RWPE1 (cell line): ENCODE measurements at regions not wholly inside any gene's neighbourhood (a gene's known extent, or its start where the extent isn't known, plus 50 kb on each side); places are given as distances from the start of the nearest gene placed in this dataset.

Experiments
- CTCF ChIA-PET: fragments of 350-600 bp; sonication (Branson Sonifier 250); formaldehyde crosslinking; extraction: SDS; loops from one replicate; lab custom pipeline; 2021; lab: Yijun Ruan, JAX
- POLR2A ChIA-PET: fragments of 400-600 bp; formaldehyde crosslinking; extraction: SDS; loops from one replicate; lab custom pipeline; 2020; ENCODE audit warnings: antibody characterized with exemption; ENCODE audit not compliant: low non-redundant PET; lab: Yijun Ruan, JAX
- DNase-seq: peaks from one replicate; pipeline ENCODE4 v3.0.0; 2012; ENCODE audit warnings: low spot score
- H3K27ac ChIP-seq: fragments of 450-650 bp; 2 replicates; pipeline ENCODE4 v1.5.1; 2017
- TF ChIP-seq, protein P1 (sequence below): fragments of 450-650 bp; conservative IDR thresholded peaks from 2 replicates; pipeline ENCODE4 v1.5.1; 2017; ENCODE audit warnings: low read depth, mild to moderate bottlenecking

DNA sequence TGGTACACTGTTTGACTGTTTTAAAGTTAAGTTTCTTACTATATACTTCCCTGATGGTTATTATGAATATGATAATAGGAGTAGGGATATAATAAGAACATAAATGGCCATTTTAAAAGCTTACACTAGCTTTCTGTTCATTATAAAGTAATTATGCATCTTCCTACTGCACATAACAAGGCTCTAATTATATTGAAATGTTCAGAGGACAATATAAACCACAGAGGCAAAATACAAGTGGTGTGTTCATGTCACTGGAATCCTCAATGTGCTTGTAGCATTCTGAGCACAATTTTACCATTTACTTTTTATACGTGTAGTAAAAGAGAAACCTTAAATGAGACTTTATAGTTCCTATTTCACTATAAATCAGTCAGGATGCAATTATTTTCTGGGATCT lies 268.3 kb downstream of the TMA16 start:
- no peak overlapping the region for H3K27ac ChIP-seq
- POLR2A ChIA-PET = no interaction called here
- TF ChIP-seq, protein P1, sequence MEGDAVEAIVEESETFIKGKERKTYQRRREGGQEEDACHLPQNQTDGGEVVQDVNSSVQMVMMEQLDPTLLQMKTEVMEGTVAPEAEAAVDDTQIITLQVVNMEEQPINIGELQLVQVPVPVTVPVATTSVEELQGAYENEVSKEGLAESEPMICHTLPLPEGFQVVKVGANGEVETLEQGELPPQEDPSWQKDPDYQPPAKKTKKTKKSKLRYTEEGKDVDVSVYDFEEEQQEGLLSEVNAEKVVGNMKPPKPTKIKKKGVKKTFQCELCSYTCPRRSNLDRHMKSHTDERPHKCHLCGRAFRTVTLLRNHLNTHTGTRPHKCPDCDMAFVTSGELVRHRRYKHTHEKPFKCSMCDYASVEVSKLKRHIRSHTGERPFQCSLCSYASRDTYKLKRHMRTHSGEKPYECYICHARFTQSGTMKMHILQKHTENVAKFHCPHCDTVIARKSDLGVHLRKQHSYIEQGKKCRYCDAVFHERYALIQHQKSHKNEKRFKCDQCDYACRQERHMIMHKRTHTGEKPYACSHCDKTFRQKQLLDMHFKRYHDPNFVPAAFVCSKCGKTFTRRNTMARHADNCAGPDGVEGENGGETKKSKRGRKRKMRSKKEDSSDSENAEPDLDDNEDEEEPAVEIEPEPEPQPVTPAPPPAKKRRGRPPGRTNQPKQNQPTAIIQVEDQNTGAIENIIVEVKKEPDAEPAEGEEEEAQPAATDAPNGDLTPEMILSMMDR = no peak
- DNase-seq = no peak
- CTCF ChIA-PET = interaction anchor here (0.6 kb wide), 1 partner anchor 1021 kb away, joined by 3 read pairs; no protein-coding TSS in a partner anchor

DNA sequence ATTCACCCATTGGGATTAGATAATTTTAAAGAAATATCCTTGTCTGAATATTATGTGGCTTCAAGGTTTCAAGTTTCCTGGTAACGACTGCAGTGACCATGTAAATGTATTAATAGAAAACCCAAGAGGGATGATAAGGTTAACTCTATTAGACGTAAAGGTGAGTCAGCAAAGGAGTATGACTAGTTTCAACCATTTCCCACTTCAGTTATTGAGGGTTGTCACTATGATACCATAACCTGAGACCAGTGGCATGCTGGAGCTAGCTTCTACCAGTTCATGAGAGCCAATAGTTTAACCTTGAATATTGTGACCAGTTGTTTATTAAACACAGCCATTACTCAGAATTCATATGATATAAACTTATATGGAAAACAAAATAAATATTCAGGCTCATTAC lies 270.1 kb downstream of the TMA16 start:
- ChIA-PET CTCF (no interaction called here), POLR2A (interaction anchor here (0.5 kb wide), 1 partner anchor 580 kb away, joined by 4 read pairs; no protein-coding TSS in a partner anchor)
- TF ChIP-seq, protein P1 = no peak
- DNase-seq = no peak
- no peak overlapping the region for H3K27ac ChIP-seq

DNA sequence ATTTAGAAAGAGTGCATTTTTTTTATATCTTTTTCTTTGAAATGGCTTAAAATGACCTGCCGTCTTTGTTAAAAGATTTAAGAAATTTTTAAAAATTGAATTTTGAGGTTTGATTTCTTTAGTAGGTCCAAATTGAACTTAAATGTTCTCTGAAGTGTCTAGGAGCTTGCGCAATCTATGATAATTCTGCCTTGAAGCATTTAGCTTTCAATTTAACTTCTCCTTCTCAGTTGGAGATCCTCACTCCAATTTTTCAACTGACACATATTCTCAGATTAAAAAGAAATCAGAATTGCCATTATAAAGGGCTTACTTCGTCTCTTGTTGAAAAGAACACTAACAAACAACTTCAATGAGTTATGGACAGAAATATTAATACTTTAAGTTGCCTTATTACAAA lies 273.5 kb downstream of the TMA16 start:
- TF ChIP-seq, protein P1 = no peak
- H3K27ac ChIP-seq = no peak overlapping the region
- DNase-seq = no peak
- ChIA-PET CTCF (no interaction called here), POLR2A (no interaction called here)

DNA sequence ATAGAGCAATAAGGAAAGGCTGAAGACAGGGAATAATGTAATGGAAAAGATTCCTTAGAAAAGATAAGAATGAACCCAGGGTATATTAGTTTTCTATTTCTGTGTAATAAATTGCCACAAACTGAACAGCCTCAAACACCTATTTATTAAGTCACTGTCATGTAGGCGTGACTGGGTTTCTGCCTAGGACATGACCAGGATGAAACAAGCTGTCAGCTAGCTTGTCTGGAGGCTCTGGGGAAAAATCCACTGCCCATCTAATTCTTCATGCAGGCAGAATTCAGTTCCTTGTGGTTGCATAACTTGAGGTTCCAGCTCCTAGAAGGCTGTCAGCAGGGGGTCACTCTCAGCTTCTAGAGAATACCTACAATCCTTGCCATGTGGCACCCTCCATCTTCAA lies 277.7 kb downstream of the TMA16 start:
- ChIA-PET POLR2A (no interaction called here), CTCF (interaction anchor here (0.6 kb wide), 1 partner anchor 1275 kb away, joined by 3 read pairs; no protein-coding TSS in a partner anchor)
- DNase-seq = no peak
- TF ChIP-seq, protein P1 = no peak
- H3K27ac ChIP-seq = no peak overlapping the region

DNA sequence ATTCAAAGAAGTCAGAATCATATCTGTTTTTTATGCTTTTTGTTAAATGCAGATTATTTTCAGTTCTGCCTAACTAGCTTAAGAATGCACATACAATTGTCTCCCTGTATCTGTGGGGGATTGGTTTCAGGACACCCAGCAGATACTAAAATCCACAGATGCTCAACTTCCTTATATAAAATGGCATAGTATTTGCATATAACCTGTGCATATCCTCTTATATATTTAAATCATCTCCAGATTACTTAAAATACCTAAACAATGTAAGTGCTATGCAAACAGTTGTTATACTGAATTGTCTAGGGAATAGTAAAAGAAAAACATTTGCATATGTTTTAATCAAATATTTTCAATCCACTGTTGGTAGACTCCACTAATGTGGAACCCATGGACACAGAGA lies 279.4 kb downstream of the TMA16 start:
- TF ChIP-seq, protein P1 = no peak
- DNase-seq = no peak
- CTCF ChIA-PET = no interaction called here
- POLR2A ChIA-PET = no interaction called here
- H3K27ac ChIP-seq = no peak overlapping the region

DNA sequence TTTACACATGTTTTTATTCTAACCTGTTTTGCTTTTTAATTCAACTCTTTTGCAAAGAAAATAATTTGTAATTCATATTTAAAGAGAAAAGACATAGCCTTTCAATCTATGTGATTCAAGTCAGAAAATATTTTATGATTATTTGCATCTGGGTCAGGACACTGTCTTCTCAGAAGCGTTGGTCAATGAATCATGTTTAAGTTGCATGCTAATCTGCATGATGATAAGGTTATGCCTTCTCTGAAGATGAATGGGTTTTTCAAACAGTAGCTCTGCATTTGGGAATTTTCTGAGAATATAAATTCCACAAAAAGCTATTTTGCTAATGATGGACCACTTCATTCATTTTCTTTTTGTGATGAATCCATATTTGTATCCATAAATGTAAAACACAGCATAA lies 282.5 kb downstream of the TMA16 start:
- no peak overlapping the region for H3K27ac ChIP-seq
- ChIA-PET POLR2A (no interaction called here), CTCF (no interaction called here)
- DNase-seq = no peak
- TF ChIP-seq, protein P1 = no peak
